ENCODE measurements at regions not wholly inside any gene's neighbourhood (a gene's known extent, or its start where the extent isn't known, plus 50 kb on each side); places are given as distances from the start of the nearest gene placed in this dataset.

GRCh38 chr10:43961523-43962345 lies 313.1 kb upstream of the ZNF32 start:
- no TSS peak for BruUV-seq (replicated peaks)
- TF ChIP-seq CTCF (IDR thresholded peaks at IDR 0.05), result no peak
- TF ChIP-seq POLR2AphosphoS5 (IDR thresholded peaks at IDR 0.05; ENCODE audit: low read depth, low read length), result no peak
- no peak for TF ChIP-seq SIN3A (IDR thresholded peaks at IDR 0.05; ENCODE audit: borderline replicate concordance, insufficient read depth, low read depth, low read length)
- TF ChIP-seq TCF7L2 (IDR thresholded peaks at IDR 0.05; ENCODE audit: low read depth, low read length), result no peak
- TF ChIP-seq, protein P1, sequence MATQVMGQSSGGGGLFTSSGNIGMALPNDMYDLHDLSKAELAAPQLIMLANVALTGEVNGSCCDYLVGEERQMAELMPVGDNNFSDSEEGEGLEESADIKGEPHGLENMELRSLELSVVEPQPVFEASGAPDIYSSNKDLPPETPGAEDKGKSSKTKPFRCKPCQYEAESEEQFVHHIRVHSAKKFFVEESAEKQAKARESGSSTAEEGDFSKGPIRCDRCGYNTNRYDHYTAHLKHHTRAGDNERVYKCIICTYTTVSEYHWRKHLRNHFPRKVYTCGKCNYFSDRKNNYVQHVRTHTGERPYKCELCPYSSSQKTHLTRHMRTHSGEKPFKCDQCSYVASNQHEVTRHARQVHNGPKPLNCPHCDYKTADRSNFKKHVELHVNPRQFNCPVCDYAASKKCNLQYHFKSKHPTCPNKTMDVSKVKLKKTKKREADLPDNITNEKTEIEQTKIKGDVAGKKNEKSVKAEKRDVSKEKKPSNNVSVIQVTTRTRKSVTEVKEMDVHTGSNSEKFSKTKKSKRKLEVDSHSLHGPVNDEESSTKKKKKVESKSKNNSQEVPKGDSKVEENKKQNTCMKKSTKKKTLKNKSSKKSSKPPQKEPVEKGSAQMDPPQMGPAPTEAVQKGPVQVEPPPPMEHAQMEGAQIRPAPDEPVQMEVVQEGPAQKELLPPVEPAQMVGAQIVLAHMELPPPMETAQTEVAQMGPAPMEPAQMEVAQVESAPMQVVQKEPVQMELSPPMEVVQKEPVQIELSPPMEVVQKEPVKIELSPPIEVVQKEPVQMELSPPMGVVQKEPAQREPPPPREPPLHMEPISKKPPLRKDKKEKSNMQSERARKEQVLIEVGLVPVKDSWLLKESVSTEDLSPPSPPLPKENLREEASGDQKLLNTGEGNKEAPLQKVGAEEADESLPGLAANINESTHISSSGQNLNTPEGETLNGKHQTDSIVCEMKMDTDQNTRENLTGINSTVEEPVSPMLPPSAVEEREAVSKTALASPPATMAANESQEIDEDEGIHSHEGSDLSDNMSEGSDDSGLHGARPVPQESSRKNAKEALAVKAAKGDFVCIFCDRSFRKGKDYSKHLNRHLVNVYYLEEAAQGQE (IDR thresholded peaks at IDR 0.05; ENCODE audit: insufficient read depth in 1 of 2, low read depth in 2 of 2, low read length in 1 of 2), result no peak
- no peaks in the 10 kb centered on the region for H3K4me1 ChIP-seq (ENCODE audit: control insufficient read depth, insufficient read depth, low read length)
- H3K27me3 ChIP-seq (ENCODE audit: control insufficient read depth, insufficient read depth, low read length), result peaks cover 9% of the 10 kb centered on the region; the same call in 1 of the 2 replicates
- in situ Hi-C loops (cut with HindIII; ENCODE audit: low pct_unique_long_range_greater_than_20kb, low sequenced_read_pairs) (no loop called here), intact Hi-C loops (cut with micrococcal nuclease; ENCODE audit: unreplicated experiment) (no loop called here)
- no peak overlapping the region for H3K27ac ChIP-seq (ENCODE audit: low read length)
- CTCF ChIA-PET, result no interaction called here
- ATAC-seq (no peak), DNase-seq (ENCODE audit: low read depth, low spot score) (no peak)
- H3K36me3 ChIP-seq (ENCODE audit: control insufficient read depth, insufficient read depth, low read length), result no peaks in the 10 kb centered on the region
- POLR2A ChIA-PET, result interaction anchor here (0.6 kb wide), 1 partner anchor 67 kb away, joined by 3 read pairs; no protein-coding TSS in a partner anchor
- no peak overlapping the region for H3K4me3 ChIP-seq (ENCODE audit: low read depth in 2 of 2, low read length in 2 of 2)
- H3K9me3 ChIP-seq (ENCODE audit: control insufficient read depth, insufficient read depth, low read depth, low read length), result no peaks in the 10 kb centered on the region

- POLR2A ChIA-PET, result no interaction called here
- Histone ChIP-seq H3K36me3 (ENCODE audit: control insufficient read depth, insufficient read depth, low read length) (no peaks in the 10 kb centered on the region), H3K4me3 (ENCODE audit: low read depth in 2 of 2, low read length in 2 of 2) (no peak overlapping the region), H3K9me3 (ENCODE audit: control insufficient read depth, insufficient read depth, low read depth, low read length) (no peaks in the 10 kb centered on the region), H3K4me1 (ENCODE audit: control insufficient read depth, insufficient read depth, low read length) (no peaks in the 10 kb centered on the region), H3K27me3 (ENCODE audit: control insufficient read depth, insufficient read depth, low read length) (peaks cover 7% of the 10 kb centered on the region), H3K27ac (ENCODE audit: low read length) (no peak overlapping the region)
- DNase-seq (ENCODE audit: low read depth, low spot score) (no peak), ATAC-seq (no peak)
- CTCF ChIA-PET, result no interaction called here
- TF ChIP-seq CTCF (IDR thresholded peaks at IDR 0.05) (no peak), SIN3A (IDR thresholded peaks at IDR 0.05; ENCODE audit: borderline replicate concordance, insufficient read depth, low read depth, low read length) (no peak), TCF7L2 (IDR thresholded peaks at IDR 0.05; ENCODE audit: low read depth, low read length) (no peak), POLR2AphosphoS5 (IDR thresholded peaks at IDR 0.05; ENCODE audit: low read depth, low read length) (no peak)
- TF ChIP-seq, protein P1 (IDR thresholded peaks at IDR 0.05; ENCODE audit: insufficient read depth in 1 of 2, low read depth in 2 of 2, low read length in 1 of 2), result no peak
- BruUV-seq (replicated peaks), result no TSS peak
- in situ Hi-C loops (cut with HindIII; ENCODE audit: low pct_unique_long_range_greater_than_20kb, low sequenced_read_pairs) (no loop called here), intact Hi-C loops (cut with micrococcal nuclease; ENCODE audit: unreplicated experiment) (no loop called here)
These were observed 312.3 kb upstream of the ZNF32 start for GRCh38 chr10:43960981-43961380.
